GM11168 (cell line): ENCODE measurements at regions not wholly inside any gene's neighbourhood (a gene's known extent, or its start where the extent isn't known, plus 50 kb on each side); places are given as distances from the start of the nearest gene placed in this dataset.

Experiments
- in situ Hi-C: fragments of 300-500 bp; cut with MboI; formaldehyde crosslinking; loops from one replicate; pipeline ENCODE4 v1.12.0; 2022; ENCODE audit warnings: low sequenced_read_pairs; ENCODE audit not compliant: unreplicated experiment

DNA sequence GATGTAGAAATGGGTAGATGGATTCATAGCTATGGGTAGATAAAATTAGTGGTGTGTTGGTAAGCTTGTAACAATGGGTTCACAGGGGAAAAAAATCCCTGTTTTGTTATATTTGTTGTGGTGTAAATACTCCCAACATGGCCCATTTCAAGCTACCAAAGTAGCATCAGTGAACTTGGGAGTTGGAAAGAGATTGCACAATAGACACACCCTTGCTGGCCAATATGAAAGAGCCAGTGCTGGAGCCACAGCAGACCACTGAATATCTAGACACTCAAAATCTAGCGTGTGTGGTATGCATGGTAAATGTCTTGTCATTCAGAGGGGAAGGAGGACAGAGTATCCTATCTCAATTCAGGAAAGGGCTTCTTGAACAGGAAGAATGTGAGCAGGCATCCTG is 565.1 kb upstream of the SALL1 start:
- in situ Hi-C loops: no loop called here

DNA sequence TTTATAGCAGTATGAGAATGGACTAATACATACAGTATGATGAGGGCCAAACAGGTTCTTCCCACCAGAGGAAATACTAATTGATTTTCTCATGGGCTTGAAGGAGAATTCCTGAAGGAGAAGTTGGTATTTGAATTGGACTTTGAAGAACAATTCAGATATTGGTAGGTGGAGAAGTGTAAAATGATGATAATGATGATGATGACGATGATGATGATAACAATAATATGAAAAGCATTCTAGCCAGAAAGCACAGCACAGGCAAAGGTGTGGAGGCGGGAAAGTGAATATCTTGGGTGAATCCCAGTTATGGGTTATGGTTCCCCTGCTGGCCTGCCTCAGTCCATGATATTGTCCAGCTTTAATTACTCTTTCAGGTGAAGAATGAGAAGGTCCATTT is 562.4 kb upstream of the SALL1 start:
- in situ Hi-C loops: no loop called here

DNA sequence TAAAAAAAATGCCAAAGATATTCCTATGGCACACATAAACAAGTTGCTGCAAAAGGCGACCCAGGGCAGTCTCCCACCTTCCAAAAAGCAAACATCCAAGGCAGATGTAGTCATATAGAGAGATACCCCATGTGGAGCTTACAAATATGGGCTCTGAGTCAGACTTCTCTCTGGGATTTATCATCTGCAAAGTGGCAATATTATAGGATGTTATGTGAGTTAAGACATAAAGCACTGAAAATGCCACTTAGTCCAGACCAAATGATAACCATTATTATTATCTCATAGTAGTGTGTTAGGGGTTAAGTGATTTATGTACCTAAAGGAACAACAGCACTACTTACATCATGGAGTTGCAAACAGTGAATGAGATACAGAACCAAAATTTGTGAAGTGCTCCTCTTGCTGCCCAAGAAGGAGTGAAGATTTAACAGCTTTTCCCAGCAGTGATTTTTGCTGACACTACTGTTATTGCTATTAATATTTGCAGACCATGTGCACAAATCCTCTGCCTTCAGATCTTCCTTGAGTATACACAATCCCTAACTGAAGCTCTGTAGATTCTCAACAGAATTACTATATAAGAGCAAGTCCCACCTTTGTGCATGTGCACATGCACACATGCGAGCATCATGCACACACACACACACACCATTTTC is 560.0 kb upstream of the SALL1 start:
- in situ Hi-C loops: no loop called here

DNA sequence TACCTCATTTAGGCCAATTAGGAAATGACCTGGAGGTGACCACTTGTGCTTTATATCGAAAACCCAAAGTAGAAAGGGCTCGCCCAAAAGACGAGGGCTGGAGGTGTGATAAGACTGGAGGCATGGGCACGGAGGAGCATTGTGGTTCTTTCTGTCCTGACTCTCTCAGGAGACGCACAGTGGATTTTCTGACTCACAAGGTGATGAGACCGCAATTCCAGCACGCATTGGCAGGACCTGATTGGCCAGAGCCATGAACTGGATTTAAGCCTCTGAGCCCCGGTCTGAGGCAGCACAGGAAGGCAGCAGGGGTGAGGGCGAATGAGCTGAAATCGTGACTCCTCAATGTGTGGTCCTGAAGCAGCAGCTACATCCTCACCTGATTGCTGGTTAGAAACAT is 559.1 kb upstream of the SALL1 start:
- in situ Hi-C loops: no loop called here

DNA sequence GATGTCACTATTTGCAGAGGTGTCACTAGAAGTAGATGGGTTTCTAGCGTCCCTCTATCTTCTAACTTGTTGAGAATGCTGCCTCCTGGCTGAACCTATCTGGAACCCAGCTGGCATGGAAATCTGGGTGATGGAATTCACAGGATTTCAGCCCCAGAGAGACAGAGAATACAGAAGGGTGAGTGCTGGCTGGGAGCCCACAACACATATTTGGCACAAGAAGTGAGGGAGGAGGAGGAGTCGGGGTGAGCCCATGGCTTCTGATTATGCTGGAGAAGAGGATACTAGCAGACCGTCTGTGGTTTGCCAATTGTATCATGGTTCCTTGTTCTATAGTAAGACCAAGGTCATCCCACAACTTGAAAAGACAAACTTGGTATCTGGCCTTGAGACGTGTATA is 557.8 kb upstream of the SALL1 start:
- in situ Hi-C loops: no loop called here

DNA sequence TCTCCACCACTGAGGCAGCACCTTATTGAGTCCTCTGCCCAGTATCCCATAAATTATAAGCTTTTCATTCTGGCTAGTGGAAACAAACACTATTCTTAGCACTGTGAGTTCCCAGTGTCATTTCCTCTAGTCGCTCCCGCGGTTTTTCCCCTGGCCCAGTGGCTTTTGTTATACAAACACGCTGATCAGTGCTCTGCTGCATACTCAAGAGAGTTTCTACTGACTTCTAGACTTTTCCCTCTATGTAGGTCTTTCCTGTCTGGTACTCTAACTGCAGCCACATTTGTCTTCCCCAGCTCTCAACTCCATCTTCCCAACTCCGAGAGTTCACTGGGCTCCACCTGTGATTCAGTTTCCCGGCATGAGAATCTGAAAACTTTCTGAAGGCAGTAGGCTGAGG is 556.6 kb upstream of the SALL1 start:
- in situ Hi-C loops: no loop called here

DNA sequence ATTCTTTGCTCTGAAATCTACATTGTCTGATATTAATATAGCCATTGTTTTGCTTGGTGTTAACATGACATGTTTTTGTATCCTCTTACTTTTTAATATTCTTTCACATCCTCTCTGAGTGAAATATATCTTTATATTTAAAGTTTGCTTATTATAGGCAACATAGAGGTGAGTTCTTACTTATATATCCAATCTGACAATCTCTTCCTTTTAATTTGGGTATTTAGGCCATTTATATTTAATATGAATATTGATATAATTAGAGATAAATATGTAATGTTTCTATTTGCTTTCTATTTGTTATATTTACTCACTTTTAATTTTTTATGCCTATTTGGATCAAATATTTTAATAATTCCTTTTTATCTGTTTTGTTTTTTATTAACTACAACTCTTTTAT is 554.1 kb upstream of the SALL1 start:
- in situ Hi-C loops: no loop called here

DNA sequence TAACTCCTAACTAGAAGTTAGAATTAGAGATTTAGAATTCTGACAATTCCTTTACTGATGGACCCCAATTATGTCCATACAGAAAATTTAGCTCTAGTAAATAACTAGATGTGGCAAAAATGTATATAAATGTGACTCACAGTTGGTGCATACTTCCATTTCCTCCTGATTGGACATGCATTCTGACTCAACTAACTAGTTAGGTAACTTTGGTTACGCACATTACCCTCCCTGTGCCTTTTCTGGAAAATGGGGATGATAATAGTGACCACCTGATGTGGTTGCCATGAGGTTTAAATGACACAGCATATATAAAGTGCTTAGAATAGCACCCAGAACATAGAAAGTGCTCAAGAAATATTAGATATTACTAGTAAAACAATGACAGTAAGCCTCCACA is 550.0 kb upstream of the SALL1 start:
- in situ Hi-C loops: no loop called here

DNA sequence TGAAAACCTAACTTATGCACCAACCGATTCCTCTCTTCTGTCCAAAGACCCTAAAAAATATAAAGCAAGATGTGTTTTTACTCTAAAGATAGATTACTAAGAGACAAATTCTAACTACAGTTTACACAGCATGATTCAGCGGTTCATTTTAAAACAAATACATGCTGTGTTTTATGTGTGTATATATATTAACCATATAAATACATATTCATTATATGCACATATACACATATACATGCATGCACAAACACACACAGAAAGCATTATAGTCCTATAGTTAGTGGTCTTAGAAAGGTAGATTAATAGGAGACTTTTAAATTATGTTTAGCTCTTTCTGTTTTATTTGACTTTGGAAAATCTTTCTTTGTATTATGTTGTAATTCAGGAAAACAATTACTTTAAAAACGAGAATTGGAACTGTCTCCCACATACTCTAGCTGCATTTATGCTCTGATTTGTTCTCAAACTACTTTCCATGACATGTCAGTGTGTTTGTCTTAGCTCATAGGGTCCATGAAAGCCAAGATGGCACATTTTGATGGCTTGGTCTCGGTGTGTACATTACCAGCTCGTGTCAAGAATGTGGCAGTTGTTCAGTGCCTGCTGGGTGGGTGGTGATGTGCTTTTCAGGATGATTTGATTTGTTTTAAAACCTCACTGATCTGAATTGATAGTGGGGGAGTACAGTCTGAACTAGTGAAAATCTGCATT is 548.8 kb upstream of the SALL1 start:
- in situ Hi-C loops: no loop called here

DNA sequence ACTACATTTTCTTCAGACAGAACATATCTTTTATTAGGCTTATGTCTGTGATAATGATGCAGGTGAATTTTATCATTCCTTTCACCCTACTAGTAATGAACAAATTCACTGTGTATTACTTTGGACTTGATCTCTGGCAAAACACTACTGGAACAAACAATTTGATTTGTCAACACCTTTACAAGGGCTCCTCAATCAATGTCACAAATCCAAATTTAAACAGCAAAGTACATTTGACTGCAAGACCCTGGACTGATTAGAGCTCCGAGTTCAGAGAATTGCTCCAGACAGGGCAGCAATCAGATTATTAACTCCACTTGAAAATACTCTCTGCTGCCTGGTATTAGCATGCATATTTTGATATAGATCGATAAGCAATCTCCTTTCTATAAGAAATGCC is 547.6 kb upstream of the SALL1 start:
- in situ Hi-C loops: no loop called here

DNA sequence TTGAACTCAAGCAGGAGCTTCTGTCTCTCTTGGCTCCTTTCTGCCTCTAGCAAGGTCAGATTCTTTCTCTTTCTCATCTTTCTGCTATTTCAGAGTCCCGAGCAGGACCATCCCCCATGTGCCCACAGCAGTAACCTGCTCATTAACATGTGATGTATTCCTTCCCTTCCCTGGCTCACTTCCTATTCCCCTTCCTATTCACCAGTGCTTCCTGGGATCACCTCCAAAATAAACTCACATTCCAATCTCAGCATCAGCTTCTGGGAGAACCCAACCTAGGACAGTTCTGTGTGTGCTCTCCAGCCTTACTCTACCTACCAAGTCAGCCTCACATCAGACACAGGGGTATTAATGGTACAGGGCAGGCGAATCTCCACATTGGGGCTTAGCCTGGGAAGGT is 546.4 kb upstream of the SALL1 start:
- in situ Hi-C loops: no loop called here

DNA sequence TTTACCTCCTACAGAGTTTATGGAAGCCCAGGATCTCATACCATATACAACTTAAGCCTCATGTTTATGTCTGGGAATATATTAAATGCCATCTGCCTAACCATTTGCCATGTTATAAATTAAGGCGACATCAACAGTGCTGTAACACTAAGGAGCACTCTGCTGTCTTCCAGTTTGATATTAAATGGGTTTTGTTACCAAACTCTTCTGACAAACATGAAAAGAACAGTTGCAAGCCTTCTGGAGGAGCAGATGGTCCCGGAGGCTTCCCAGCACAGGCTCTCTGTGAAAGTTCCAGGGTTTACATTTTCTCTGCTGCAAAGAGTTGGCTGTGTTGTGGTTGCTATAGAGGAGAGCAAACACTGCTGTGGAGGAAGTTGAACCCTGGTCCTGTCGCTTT is 545.3 kb upstream of the SALL1 start:
- in situ Hi-C loops: no loop called here

DNA sequence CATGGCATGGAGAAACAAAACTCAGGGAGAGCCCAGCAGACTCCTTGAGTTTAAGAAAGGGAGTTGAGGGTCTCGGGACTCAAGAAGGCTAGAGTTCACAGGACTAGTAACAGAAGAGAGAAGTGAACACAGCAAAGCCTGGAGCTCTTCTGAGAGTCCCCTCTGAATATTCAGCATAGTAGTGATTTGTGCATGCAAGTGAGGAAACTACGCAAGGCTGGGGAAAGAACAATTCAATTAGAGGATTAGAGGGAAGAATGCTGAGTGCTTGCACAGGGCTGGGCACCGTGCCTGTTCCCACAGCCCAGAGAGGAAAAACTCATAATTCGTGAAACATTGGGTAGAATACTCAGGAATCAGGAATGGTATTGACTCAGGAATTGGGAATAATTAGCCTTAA is 540.0 kb upstream of the SALL1 start:
- in situ Hi-C loops: no loop called here

DNA sequence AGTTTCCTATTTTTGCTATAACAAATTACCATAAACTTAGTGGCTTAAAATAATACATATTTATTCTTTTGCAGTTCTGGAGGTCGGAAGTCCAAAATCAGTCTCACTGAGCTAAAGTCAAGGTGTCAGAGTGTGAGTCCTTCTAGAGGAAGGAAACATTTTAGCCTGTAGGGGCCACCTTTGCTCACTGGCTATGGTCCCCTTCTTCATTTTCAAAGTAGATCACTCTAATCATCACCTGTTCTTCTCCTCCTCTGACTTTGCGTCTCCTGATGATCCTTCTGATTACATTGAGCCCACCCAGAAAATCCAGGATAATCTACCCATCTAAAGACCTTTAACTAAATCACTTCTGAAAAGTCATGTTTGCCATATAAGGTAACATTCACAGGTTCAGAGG is 534.4 kb upstream of the SALL1 start:
- in situ Hi-C loops: no loop called here

DNA sequence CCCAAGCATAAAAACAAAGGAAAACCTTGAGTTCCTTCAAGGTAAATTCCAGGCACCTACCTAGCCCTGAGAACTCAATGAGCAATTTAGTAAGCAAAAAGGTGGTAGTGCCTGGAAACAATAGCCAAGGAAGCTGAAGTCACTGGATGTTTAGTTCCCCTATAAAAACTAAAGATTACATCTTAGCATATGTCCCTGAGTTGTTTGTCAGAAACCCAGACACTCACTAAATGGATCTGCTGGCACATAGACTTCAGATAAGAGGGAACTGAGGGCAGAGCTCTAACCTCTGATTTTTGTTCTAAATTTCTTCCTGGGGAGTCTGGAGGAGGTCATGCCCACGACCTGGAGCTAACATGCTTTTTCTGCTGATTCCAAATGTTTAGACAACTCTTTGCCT is 532.8 kb upstream of the SALL1 start:
- in situ Hi-C loops: no loop called here

DNA sequence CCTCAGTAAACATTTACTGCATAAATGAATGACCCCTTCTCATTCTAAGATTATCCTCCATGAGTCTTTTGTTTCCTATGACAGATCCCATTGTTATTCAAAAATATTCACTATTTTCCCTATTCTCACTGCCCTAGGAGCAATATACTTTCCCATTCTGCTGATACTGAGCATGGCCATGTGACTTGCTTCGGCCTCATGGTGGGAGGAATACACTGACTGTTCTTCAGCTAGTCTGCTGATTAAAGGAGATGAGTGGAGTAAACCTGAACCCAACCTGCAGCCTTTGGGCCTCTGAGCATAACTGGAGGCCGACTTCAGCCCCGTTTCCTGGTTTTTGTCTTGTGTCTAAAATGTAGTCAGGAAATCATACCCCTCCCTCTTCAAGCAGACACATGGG is 531.8 kb upstream of the SALL1 start:
- in situ Hi-C loops: no loop called here

DNA sequence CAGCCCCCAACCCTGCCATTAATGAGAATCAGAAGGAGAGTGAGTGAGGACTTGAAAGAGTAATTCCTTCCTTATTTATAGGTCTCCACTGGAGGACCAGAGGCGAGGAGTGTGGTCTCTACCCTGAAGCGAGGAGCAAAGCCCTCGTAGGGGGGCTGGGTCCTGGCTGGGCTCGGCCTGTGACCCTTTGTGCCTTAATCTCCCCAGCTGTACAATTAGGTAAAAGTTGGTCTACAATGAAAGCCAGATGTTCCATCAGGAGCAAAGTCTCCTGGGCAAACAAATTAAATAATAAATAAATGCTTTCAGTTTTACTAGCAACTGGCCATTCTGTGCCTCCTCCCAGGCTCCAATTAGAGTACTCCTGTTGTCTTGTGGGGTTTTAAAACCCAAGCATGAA is 523.5 kb upstream of the SALL1 start:
- in situ Hi-C loops: no loop called here

DNA sequence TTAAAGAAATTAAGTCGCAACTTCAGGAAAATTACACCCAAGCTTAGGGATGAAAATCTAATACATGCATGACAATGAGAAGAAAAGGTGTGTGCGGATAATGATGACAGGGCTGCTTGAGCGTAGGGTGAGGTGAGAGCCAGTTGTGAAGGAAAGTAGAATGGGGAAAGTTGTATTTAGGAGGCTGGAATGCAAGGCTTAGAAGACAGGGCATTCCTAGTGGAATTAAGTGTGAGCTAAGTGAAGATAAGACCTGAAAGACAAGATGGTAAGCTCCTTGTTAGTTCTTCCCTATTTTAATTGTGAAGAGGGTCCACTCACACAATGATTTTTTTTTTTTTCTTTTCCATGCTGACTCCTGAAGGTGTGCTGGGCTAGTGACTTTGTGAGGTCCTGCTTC is 519.5 kb upstream of the SALL1 start:
- in situ Hi-C loops: no loop called here

DNA sequence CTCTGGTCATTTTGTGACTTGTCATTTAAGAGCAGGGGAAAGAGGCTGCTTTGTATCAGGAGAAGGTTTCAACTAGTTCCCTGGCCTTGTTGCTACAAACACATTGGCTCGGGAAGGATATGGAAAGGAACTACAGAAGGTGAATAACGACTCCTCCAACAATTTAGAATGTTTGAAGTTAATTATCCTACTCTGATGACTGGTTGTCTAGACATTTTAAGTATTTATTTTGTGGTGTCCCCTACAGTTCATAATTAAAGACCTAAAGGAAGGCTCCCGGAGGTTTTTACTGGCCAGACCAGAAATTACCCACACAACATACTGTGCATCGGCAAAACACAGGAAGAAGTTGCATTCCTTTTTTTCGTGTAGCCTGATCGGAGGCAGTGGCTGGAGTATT is 515.8 kb upstream of the SALL1 start:
- in situ Hi-C loops: no loop called here

DNA sequence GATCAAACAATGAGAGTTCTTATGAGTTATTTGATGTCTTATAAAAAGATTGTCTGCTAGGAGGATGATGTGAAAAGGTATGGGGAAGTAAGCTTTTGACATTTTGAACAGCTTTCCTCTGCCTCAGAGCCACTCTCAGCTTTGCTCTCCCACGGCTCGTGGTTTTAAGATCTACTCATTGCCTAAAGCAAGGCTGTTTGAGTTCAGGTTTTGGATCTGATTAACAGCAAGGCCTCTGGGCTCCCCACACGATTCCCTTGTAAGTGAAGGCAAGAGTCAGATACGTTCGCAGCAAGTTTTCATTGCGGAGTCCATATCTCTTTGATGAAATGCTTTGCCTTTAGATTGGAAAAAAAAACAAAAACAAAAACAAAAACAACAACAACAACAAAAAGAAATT is 515.0 kb upstream of the SALL1 start:
- in situ Hi-C loops: no loop called here

DNA sequence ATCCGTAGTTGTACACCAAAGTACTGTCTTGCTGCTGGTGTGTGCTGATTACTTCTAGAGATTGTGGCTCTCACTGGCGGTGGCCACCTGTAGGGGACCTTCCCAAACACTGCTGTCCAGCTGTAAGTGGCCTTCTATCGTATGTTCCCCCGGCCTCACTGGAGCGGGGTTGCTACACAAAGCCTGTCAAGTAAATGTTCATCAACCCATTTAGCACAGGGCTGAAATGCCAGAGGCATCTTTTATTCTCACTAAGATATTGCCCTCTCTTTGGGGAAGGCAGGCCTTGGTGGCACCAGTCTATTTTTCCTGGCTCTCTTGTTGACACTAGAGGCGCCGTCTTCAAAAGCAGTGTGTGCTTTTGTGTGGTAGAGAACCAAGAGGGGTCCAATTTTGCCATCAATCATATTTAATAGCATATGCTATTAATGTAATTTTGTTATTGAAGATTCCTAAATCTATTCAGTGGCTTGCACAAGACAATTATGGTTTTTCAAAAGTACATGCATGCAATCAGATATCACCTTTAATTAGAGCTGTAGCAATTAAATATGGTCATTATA is 514.4 kb upstream of the SALL1 start:
- in situ Hi-C loops: no loop called here

DNA sequence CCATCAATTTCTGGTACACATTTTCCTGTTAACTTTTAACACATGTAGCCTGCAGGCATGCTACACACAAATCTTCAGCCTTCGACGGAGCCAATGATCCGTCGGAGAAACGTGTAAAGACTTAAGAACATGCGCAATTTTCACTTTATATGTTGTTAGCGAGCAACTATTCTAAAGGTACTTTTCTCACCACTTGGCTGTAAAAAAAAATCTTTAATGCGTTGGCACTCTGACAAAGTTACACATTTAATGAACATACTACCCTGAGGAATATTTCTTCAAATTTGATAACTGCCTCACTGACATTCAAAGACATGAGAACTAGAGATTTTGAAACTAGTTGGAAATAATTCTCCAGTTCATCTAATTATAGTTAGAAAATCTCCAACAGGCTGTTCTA is 507.5 kb upstream of the SALL1 start:
- in situ Hi-C loops: no loop called here
